ENCODE measurements at regions not wholly inside any gene's neighbourhood (a gene's known extent, or its start where the extent isn't known, plus 50 kb on each side); places are given as distances from the start of the nearest gene placed in this dataset.

DNA sequence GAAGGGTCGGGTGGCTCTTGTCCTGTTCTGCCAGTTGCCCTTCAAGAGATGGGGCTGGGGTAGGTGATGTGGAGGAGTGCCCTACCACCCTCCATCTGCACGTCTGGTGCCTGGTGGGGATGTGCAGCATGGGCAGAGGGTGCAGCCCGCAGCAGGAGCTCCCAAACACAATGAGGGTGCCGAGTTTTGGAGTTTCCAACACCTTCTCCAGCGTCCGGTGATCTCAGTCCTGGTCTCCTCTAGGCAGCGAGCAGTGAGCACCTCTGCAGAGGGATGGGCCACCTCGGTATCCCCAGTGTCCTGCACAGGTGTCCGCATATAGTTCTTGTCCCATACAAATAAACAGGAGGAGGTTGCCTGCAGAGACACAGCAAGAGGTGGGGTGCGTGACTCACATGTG lies 136.0 kb downstream of the ENGASE start:
- no peaks in the 10 kb centered on the region for H3K9me3 ChIP-seq
- H3K9ac ChIP-seq (ENCODE audit: low read depth in 2 of 2, low read length in 2 of 2), result no peak overlapping the region
- no peak overlapping the region for H3K27ac ChIP-seq
- no peaks in the 10 kb centered on the region for H3K4me1 ChIP-seq
- H3K27me3 ChIP-seq, result no peaks in the 10 kb centered on the region
- DNase-seq, result no peak
- TF ChIP-seq, protein P1, sequence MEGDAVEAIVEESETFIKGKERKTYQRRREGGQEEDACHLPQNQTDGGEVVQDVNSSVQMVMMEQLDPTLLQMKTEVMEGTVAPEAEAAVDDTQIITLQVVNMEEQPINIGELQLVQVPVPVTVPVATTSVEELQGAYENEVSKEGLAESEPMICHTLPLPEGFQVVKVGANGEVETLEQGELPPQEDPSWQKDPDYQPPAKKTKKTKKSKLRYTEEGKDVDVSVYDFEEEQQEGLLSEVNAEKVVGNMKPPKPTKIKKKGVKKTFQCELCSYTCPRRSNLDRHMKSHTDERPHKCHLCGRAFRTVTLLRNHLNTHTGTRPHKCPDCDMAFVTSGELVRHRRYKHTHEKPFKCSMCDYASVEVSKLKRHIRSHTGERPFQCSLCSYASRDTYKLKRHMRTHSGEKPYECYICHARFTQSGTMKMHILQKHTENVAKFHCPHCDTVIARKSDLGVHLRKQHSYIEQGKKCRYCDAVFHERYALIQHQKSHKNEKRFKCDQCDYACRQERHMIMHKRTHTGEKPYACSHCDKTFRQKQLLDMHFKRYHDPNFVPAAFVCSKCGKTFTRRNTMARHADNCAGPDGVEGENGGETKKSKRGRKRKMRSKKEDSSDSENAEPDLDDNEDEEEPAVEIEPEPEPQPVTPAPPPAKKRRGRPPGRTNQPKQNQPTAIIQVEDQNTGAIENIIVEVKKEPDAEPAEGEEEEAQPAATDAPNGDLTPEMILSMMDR (IDR thresholded peaks at IDR 0.05), result no peak
- no peak overlapping the region for H3K4me3 ChIP-seq
- intact Hi-C loops (cut with DNase I), result no loop called here
- no peaks in the 10 kb centered on the region for H3K36me3 ChIP-seq

DNA sequence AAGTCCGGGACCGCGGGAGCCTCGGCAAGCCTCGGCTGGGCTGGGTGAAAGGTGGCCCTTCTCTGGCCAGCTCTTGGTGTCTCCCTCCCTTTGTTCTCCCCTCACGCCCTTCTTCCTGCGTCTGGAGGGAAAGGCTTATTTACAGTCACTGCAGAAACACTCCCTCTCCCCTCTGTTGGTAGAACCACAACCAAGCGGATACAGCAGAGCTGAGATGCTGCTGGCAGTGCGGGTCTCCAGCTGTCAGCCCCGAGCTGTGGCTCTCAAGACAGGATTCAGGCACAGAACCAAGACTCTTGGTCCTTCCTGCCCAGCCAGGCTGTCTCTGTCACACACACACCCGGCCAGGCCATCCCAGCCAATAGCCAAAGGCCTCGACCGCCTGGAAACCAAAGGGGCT lies 133.3 kb downstream of the ENGASE start:
- TF ChIP-seq, protein P1 (IDR thresholded peaks at IDR 0.05), result no peak
- H3K27ac ChIP-seq, result no peak overlapping the region
- intact Hi-C loops (cut with DNase I), result no loop called here
- H3K9me3 ChIP-seq, result no peaks in the 10 kb centered on the region
- DNase-seq, result no peak
- no peak overlapping the region for H3K4me3 ChIP-seq
- H3K4me1 ChIP-seq, result no peaks in the 10 kb centered on the region
- no peak overlapping the region for H3K9ac ChIP-seq (ENCODE audit: low read depth in 2 of 2, low read length in 2 of 2)
- H3K27me3 ChIP-seq, result no peaks in the 10 kb centered on the region
- no peaks in the 10 kb centered on the region for H3K36me3 ChIP-seq

GRCh38 chr17:79205688-79206205 lies 131.1 kb downstream of the ENGASE start:
- Histone ChIP-seq H3K36me3 (no peaks in the 10 kb centered on the region), H3K9me3 (no peaks in the 10 kb centered on the region), H3K9ac (ENCODE audit: low read depth in 2 of 2, low read length in 2 of 2) (no peak overlapping the region), H3K4me3 (no peak overlapping the region), H3K4me1 (no peaks in the 10 kb centered on the region), H3K27ac (no peak overlapping the region), H3K27me3 (no peaks in the 10 kb centered on the region)
- TF ChIP-seq, protein P1 (IDR thresholded peaks at IDR 0.05), result no peak
- DNase-seq, result no peak
- intact Hi-C loops (cut with DNase I), result no loop called here

DNA sequence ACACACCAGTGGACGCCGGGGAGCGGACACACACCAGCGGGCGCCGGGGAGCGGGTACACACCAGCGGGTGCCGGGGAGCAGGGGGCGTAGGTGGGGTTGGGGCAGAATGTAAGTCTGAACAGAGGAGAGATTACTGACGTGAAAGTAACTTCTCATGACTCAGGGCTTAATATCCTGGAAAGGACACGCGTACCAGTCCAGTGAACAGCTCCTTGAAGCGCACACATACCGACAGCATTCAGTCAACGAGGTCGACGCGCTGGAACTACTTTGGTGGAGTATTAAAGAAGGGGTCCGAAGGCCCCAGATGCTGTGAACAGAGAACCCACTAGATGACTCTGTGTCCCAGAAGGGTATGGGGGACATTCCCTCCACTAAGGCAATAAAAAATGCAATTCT lies 129.6 kb downstream of the ENGASE start:
- TF ChIP-seq, protein P1 (IDR thresholded peaks at IDR 0.05), result no peak
- intact Hi-C loops (cut with DNase I), result no loop called here
- Histone ChIP-seq H3K4me1 (no peaks in the 10 kb centered on the region), H3K27me3 (no peaks in the 10 kb centered on the region), H3K27ac (no peak overlapping the region), H3K4me3 (no peak overlapping the region), H3K36me3 (no peaks in the 10 kb centered on the region), H3K9ac (ENCODE audit: low read depth in 2 of 2, low read length in 2 of 2) (no peak overlapping the region), H3K9me3 (no peaks in the 10 kb centered on the region)
- DNase-seq, result no peak

GRCh38 chr17:79203657-79204056 lies 129.0 kb downstream of the ENGASE start:
- Histone ChIP-seq H3K4me3 (no peak overlapping the region), H3K27ac (no peak overlapping the region), H3K36me3 (no peaks in the 10 kb centered on the region), H3K9ac (ENCODE audit: low read depth in 2 of 2, low read length in 2 of 2) (no peak overlapping the region), H3K9me3 (no peaks in the 10 kb centered on the region), H3K4me1 (no peaks in the 10 kb centered on the region), H3K27me3 (no peaks in the 10 kb centered on the region)
- TF ChIP-seq, protein P1 (IDR thresholded peaks at IDR 0.05), result no peak
- intact Hi-C loops (cut with DNase I), result no loop called here
- DNase-seq, result no peak
